K562 (cell line): ENCODE measurements at regions not wholly inside any gene's neighbourhood (a gene's known extent, or its start where the extent isn't known, plus 50 kb on each side); places are given as distances from the start of the nearest gene placed in this dataset.

Experiments
- BRCA1 ChIP-seq, 2 experiments: fragments of 450-650 bp in 1 of 2; sonication (generic) in 1 of 2; formaldehyde crosslinking in 1 of 2; IDR thresholded peaks; 2 replicates each; pipeline versions ENCODE4 v1.5.0 to v1.6.1; 2017 to 2020; ENCODE audit warnings: mild to moderate bottlenecking in 1 of 2, missing genetic modification reagents in 1 of 2
- CBX8 ChIP-seq: fragments of 200-600 bp; sonication (generic); IDR thresholded peaks from 2 replicates; pipeline ENCODE4 v1.6.1; 2012; ENCODE audit warnings: borderline replicate concordance, mixed run types, low read depth, mild to moderate bottlenecking, moderate library complexity, mixed read lengths, low read length, control low read depth, inconsistent platforms; ENCODE audit not compliant: poor library complexity, severe bottlenecking; ENCODE audit errors: extremely low read depth
- MLLT1 ChIP-seq, 2 experiments: fragments of 450-650 bp; IDR thresholded peaks; 2 replicates each; pipeline ENCODE4 v1.6.1; 2016
- SFPQ ChIP-seq: fragments of 200-400 bp; formaldehyde crosslinking; IDR thresholded peaks from 2 replicates; pipeline ENCODE4 v1.6.1; 2017; ENCODE audit warnings: mild to moderate bottlenecking, low read depth, low read length, moderate library complexity
- TF ChIP-seq, protein P1 (sequence below): fragments of 250-450 bp; sonication (Bioruptor Pico); IDR thresholded peaks from 2 replicates; pipeline ENCODE4 v1.5.1; 2021; ENCODE audit warnings: mild to moderate bottlenecking

- TF ChIP-seq CBX8: no peak
- TF ChIP-seq, protein P1, sequence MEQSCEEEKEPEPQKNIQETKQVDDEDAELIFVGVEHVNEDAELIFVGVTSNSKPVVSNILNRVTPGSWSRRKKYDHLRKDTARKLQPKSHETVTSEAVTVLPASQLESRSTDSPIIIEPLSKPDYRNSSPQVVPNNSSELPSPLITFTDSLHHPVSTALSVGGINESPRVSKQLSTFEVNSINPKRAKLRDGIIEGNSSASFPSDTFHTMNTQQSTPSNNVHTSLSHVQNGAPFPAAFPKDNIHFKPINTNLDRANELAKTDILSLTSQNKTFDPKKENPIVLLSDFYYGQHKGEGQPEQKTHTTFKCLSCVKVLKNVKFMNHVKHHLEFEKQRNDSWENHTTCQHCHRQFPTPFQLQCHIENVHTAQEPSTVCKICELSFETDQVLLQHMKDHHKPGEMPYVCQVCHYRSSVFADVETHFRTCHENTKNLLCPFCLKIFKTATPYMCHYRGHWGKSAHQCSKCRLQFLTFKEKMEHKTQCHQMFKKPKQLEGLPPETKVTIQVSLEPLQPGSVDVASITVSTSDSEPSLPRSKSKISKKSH (CRISPR knock-in tag): no peak
- no peak for TF ChIP-seq MLLT1 (IDR thresholded peaks at IDR 0.05)
- TF ChIP-seq SFPQ: no peak
- TF ChIP-seq BRCA1 (IDR thresholded peaks at IDR 0.05): no peak
- no peak for TF ChIP-seq BRCA1 (CRISPR knock-in tag; IDR thresholded peaks at IDR 0.05)
- TF ChIP-seq, all 486 proteins: peak for 0
Measured at GRCh38 chr2:57205241-57205640, 841.4 kb upstream of the VRK2 start (continued).
